ENCODE measurements at regions not wholly inside any gene's neighbourhood (a gene's known extent, or its start where the extent isn't known, plus 50 kb on each side); places are given as distances from the start of the nearest gene placed in this dataset.

DNA sequence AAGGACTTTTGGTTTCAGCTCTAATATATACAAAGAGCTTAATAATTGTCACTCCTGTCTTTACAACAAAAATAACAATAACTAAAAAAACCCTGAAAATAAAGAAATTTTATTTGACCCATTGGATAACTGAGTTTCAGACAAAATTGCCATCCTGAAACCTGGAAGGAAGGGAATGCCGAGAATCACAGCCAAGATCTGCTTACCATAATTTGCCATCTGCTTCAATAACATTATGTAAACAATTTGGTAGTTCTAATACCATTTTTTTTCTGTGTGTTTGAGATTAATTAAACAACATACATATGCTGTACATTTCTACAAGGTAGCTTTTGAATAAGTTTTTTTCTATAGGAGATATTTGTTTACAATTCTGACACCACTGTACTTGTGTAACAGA is 596.3 kb upstream of the MGAT4C start:
- TF ChIP-seq, protein P1, sequence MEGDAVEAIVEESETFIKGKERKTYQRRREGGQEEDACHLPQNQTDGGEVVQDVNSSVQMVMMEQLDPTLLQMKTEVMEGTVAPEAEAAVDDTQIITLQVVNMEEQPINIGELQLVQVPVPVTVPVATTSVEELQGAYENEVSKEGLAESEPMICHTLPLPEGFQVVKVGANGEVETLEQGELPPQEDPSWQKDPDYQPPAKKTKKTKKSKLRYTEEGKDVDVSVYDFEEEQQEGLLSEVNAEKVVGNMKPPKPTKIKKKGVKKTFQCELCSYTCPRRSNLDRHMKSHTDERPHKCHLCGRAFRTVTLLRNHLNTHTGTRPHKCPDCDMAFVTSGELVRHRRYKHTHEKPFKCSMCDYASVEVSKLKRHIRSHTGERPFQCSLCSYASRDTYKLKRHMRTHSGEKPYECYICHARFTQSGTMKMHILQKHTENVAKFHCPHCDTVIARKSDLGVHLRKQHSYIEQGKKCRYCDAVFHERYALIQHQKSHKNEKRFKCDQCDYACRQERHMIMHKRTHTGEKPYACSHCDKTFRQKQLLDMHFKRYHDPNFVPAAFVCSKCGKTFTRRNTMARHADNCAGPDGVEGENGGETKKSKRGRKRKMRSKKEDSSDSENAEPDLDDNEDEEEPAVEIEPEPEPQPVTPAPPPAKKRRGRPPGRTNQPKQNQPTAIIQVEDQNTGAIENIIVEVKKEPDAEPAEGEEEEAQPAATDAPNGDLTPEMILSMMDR (conservative IDR thresholded peaks at IDR 0.05; ENCODE audit: low read length), result no peak
- no peak overlapping the region for H3K4me3 ChIP-seq (ENCODE audit: low read length)

DNA sequence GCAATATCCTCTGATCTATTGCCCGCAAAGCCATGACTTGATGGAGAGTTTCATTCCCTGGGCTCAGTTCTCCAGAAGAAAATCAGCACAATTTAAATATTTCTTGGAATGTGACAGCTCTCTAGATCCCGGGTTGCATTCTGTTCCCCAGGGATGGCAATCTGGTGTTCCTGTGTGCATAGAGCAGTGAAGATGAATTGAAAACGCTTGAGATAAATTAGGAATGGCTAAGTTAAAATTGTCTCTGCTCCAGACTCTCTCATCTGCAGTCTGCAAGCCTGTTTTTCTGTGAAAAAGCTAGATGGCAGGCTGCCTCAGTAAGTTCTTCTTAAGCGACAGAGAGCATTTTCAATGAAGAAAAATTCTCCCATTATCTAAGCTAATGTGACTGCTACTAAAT is 582.5 kb upstream of the MGAT4C start:
- no peak for DNase-seq (ENCODE audit: low read depth)
- TF ChIP-seq, protein P1 (conservative IDR thresholded peaks at IDR 0.05; ENCODE audit: low read length), result no peak
- no peak overlapping the region for H3K4me3 ChIP-seq (ENCODE audit: low read length)

More for the DNA sequence above, 596.3 kb upstream of the MGAT4C start:
- no peak for DNase-seq (ENCODE audit: low read depth)

DNA sequence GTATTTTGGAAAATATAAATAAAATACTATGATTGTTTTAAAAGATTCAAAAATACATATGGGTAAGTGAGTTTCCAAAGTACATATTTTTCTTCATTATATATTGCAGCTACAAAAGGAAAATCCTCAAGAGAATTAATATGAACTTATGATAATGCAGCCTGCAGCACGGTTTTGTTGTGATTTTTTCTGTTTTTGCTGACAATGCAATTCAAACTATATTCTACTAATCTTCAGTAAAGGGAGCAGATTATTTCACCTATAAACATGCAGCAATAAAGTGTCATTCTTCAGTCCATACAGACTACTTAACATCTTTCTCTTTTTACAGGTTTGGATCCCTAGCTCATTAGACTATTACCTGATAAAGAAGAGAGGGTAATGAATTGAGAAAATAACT is 582.1 kb upstream of the MGAT4C start:
- no peak overlapping the region for H3K4me3 ChIP-seq (ENCODE audit: low read length)
- TF ChIP-seq, protein P1 (conservative IDR thresholded peaks at IDR 0.05; ENCODE audit: low read length), result no peak
- no peak for DNase-seq (ENCODE audit: low read depth)

DNA sequence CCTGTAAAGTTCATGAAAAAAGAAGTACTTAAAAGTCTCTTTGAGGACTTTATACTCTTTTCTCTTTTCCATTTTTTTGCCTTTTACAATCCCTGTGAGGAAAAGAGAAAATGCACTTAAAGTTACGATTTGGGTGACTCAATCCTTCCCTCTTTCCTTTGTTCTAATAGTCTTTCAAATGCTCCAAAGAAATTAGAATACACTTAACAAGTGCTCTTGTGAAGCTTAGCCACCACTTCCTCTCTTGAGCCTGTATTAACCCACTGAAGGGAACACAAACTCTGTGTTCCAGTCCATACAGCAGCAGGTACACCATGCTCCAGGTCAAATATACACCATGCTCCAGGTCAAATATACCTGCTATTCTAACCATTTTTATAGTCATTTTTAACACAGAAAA is 581.1 kb upstream of the MGAT4C start:
- no peak overlapping the region for H3K4me3 ChIP-seq (ENCODE audit: low read length)
- DNase-seq (ENCODE audit: low read depth), result no peak
- TF ChIP-seq, protein P1 (conservative IDR thresholded peaks at IDR 0.05; ENCODE audit: low read length), result no peak

DNA sequence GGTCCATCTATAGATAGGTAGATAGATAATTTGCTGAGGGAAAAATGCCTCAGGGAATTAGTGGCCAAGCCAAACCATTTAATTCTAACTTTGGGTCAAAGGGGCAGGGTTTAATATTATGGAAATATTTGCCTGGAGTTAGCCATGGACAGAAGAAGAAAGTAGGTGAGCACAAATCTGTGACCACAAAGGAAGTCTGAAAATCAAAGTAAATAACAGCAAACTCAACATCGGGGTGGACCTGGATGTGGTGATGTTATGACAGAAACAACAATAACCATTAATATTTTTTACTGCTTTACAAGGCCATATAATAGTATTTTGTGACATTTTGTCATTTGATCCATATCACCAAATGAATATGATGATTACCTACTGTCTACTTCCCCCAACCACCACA is 578.0 kb upstream of the MGAT4C start:
- TF ChIP-seq, protein P1 (conservative IDR thresholded peaks at IDR 0.05; ENCODE audit: low read length), result no peak
- no peak overlapping the region for H3K4me3 ChIP-seq (ENCODE audit: low read length)
- no peak for DNase-seq (ENCODE audit: low read depth)

DNA sequence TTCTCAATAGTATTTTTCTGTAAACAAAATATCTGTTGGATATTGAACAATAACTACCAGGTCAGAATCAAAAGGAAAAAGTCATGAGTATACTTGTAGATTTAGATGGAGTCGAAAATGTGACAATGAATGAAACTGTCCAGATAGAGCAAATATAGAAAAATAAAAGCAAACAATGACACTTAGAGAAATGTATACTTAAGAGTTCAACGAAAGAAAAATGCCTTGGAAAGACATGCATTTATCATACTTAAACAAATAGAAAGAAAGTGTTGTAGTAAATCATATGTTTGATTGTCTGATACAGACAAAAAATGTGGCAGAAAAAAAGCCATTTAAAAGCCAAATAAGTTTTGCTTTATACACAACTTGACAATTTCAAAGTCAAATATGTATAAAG is 571.2 kb upstream of the MGAT4C start:
- TF ChIP-seq, protein P1 (conservative IDR thresholded peaks at IDR 0.05; ENCODE audit: low read length), result no peak
- H3K4me3 ChIP-seq (ENCODE audit: low read length), result no peak overlapping the region
- DNase-seq (ENCODE audit: low read depth), result no peak

DNA sequence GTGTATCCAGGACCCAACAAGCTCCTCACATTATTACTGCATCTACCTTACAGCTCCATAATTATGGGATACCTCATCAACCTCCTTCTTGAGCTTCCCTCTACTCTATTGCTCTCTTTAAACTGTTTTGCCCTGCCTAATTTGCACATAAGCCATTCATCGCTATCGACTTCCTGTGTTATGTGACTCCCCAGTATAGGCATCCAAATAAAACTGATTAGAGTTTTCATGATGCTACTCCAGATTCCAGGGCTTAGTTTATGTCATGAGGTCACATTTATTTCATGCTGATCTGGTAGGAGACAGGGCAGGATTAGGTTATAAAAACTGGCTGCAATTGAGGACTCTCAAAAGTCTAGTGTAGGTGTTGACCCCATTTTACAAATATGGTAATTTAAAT is 569.9 kb upstream of the MGAT4C start:
- no peak for DNase-seq (ENCODE audit: low read depth)
- H3K4me3 ChIP-seq (ENCODE audit: low read length), result no peak overlapping the region
- TF ChIP-seq, protein P1 (conservative IDR thresholded peaks at IDR 0.05; ENCODE audit: low read length), result no peak

All from AG10803 (cell line).